Nephron progenitor cell (in vitro differentiated cells): ENCODE measurements at regions not wholly inside any gene's neighbourhood (a gene's known extent, or its start where the extent isn't known, plus 50 kb on each side); places are given as distances from the start of the nearest gene placed in this dataset.
"Not testable (repeated sequence)": the region's sequence is repeated elsewhere in the genome, so short reads cannot be mapped to it uniquely, and the experiment has no call there.

ENCODE experiments used
- DNase-seq: peaks from one replicate; pipeline ENCODE4 v3.0.0; 2021
- H3K27ac Mint-ChIP-seq: 2 replicates; pipeline ENCODE4 v1.8.0; 2021; ENCODE audit warnings: mild to moderate bottlenecking, moderate library complexity, mixed read lengths
- H3K27me3 Mint-ChIP-seq: 2 replicates; pipeline ENCODE4 v1.8.0; 2021; ENCODE audit warnings: mild to moderate bottlenecking, low read depth, mixed read lengths; ENCODE audit not compliant: poor library complexity
- H3K36me3 Mint-ChIP-seq: 2 replicates; pipeline ENCODE4 v1.8.0; 2021; ENCODE audit warnings: low read depth, mixed read lengths
- H3K4me1 Mint-ChIP-seq: 2 replicates; pipeline ENCODE4 v1.8.0; 2021; ENCODE audit warnings: mixed read lengths
- H3K4me3 Mint-ChIP-seq: 2 replicates; pipeline ENCODE4 v1.8.0; 2021; ENCODE audit warnings: mild to moderate bottlenecking, moderate library complexity, mixed read lengths
- H3K9me3 Mint-ChIP-seq: 2 replicates; pipeline ENCODE4 v1.8.0; 2021; ENCODE audit warnings: mild to moderate bottlenecking, moderate library complexity, mixed read lengths
- TF ChIP-seq, protein P1 (sequence below): fragments of 200-600 bp; sonication (generic); IDR thresholded peaks from 2 replicates; pipeline ENCODE4 v1.5.0; 2021; ENCODE audit warnings: antibody characterized with exemption

DNA sequence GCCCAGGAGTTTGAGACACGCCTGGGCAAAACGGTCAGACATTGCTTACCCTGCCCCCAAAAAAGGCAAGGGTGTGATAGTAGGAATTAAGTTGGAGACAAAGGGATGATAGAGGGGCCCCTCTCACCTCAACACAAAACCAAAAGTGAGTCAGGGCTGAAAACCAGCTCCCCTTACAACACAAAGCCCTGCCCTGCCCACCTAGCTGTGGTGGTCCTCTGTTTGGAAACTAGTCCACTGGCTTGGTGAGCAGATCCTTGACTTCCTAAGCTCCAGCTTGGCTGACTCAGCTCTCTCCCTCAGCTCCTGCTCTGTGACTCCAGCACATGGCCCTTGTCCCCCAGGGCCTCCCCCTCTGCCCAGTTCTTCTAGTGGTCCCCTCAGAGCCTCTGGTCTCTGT lies 603.8 kb downstream of the PTPRC start:
- H3K27ac Mint-ChIP-seq: no peak overlapping the region
- H3K4me1 Mint-ChIP-seq: peaks cover 18% of the 10 kb centered on the region
- H3K4me3 Mint-ChIP-seq: no peak overlapping the region
- H3K27me3 Mint-ChIP-seq: peaks cover 11% of the 10 kb centered on the region
- peaks cover 5% of the 10 kb centered on the region for H3K36me3 Mint-ChIP-seq
- TF ChIP-seq, protein P1, sequence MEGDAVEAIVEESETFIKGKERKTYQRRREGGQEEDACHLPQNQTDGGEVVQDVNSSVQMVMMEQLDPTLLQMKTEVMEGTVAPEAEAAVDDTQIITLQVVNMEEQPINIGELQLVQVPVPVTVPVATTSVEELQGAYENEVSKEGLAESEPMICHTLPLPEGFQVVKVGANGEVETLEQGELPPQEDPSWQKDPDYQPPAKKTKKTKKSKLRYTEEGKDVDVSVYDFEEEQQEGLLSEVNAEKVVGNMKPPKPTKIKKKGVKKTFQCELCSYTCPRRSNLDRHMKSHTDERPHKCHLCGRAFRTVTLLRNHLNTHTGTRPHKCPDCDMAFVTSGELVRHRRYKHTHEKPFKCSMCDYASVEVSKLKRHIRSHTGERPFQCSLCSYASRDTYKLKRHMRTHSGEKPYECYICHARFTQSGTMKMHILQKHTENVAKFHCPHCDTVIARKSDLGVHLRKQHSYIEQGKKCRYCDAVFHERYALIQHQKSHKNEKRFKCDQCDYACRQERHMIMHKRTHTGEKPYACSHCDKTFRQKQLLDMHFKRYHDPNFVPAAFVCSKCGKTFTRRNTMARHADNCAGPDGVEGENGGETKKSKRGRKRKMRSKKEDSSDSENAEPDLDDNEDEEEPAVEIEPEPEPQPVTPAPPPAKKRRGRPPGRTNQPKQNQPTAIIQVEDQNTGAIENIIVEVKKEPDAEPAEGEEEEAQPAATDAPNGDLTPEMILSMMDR: no peak
- no peak for DNase-seq
- peaks cover 6% of the 10 kb centered on the region for H3K9me3 Mint-ChIP-seq

DNA sequence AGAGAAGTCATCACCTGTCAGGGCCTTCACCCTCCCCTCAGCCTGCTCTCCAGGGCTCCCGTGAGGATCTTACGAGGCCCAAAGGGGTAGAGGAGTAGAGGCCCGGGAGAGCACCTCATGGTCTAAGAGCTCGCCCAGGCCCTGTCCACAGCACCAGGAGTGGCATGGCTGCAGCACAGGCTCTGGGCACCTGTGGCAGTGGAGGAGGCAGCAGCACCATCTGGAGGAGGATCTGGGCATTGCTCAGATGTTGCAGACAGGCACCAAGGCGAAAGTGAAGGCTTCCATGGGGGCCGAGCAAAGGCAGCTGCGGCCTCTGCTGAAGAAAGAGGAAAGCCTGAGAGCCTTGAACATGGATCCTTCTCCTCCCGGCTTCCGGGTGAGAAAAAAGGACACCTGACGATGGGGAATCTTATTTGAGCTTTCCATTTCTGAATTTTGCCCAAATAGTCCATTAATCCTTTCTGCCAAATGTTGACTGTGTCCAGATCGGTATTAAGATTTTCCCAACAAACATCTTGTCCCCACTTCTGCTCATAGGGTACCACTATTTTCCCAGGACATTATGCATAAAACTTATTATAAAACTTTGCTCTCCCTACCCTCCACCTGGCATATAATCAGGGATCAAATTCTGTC lies 604.7 kb downstream of the PTPRC start:
- TF ChIP-seq, protein P1: peak; percentile 63
- H3K27ac Mint-ChIP-seq: no peak overlapping the region
- peaks cover 6% of the 10 kb centered on the region for H3K9me3 Mint-ChIP-seq
- no peak overlapping the region for H3K4me3 Mint-ChIP-seq
- DNase-seq: peak; percentile 59
- peaks cover 11% of the 10 kb centered on the region for H3K27me3 Mint-ChIP-seq
- H3K36me3 Mint-ChIP-seq: peaks cover 5% of the 10 kb centered on the region
- peaks cover 18% of the 10 kb centered on the region for H3K4me1 Mint-ChIP-seq

DNA sequence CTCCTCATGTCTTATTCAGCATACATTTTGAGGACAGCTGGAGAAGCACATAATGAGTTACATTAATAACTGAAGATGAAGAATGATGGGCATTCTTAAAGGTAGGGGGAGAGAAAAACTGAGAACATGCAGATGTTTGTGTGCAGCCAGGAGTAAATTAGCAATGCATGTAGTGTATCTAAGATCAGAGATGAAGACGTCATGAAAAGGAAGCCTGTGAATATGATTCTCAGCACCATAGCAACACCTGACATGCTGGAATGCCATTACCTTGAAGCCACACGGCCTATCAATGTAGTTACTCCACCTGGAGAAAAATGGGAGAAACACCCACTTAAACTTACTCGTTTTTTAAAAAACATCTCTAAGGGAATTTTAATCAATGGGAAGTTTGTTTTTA lies 607.1 kb downstream of the PTPRC start:
- TF ChIP-seq, protein P1: no peak
- H3K27ac Mint-ChIP-seq: no peak overlapping the region
- no peak for DNase-seq
- H3K9me3 Mint-ChIP-seq: peaks cover 6% of the 10 kb centered on the region
- H3K4me3 Mint-ChIP-seq: no peak overlapping the region
- H3K36me3 Mint-ChIP-seq: peaks cover 5% of the 10 kb centered on the region
- H3K27me3 Mint-ChIP-seq: peaks cover 11% of the 10 kb centered on the region
- H3K4me1 Mint-ChIP-seq: peaks cover 10% of the 10 kb centered on the region

DNA sequence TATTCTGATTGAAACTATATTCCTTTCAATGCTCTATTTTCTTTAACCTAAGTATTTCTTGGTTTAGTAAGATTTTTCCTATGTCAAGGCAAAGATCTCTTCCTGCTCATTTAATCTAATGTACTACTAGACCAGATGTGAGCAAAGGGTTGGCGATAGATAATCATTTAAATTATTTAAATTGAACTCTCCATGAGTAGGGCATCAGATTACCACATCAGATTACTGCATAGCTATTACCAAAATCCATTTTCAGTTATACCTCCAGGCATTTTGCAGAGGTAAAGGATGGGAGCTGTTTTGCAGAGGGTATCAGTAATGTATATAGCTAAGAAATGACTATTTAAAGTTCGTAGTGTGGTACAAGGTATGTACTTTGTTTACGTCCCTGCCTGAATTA lies 607.9 kb downstream of the PTPRC start:
- Mint-ChIP-seq H3K4me3 (no peak overlapping the region), H3K27me3 (peaks cover 11% of the 10 kb centered on the region), H3K36me3 (peaks cover 5% of the 10 kb centered on the region), H3K9me3 (peaks cover 6% of the 10 kb centered on the region), H3K27ac (no peak overlapping the region), H3K4me1 (peaks cover 8% of the 10 kb centered on the region)
- TF ChIP-seq, protein P1: no peak
- DNase-seq: no peak

DNA sequence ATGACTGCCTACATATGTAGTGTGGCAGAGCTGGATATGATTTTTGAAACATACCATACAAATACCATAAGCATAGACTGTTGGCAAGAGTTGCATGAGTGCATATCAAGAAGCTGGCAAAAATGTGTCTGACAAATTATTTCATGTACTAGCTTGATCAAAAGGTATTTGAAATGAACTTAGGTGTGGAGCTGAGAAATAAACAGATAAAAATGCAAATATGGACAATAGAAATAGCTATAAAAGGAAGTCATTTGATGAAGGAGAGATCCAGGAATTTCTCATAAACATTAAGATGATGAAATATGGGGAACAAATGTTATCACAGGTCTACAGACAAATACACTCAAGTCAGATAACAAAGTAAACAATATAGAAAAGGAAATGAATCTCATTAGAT lies 609.1 kb downstream of the PTPRC start:
- Mint-ChIP-seq H3K27ac (no peak overlapping the region), H3K4me1 (no peaks in the 10 kb centered on the region), H3K9me3 (no peaks in the 10 kb centered on the region), H3K36me3 (no peaks in the 10 kb centered on the region), H3K27me3 (peaks cover 7% of the 10 kb centered on the region), H3K4me3 (no peak overlapping the region)
- TF ChIP-seq, protein P1: no peak
- no peak for DNase-seq

DNA sequence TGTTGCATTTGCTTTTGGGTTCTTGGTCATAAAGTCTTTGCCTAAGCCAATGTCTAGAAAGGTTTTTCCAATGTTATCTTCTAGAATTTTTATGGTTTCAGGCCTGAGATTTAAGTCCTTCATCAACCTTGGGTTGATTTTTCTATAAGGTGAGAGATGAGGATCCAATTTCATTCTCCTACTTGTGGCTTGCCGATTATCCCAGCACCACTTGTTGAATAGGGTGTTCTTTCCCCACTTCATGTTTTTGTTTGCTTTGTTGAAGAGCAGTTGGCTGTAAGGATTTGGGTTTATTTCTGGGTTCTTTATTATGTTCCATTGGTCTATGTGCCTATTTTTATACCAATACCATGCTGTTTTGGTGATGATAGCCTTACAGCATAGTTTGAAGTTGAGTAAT lies 615.2 kb downstream of the PTPRC start:
- H3K27me3 Mint-ChIP-seq, DNase-seq, H3K4me1 Mint-ChIP-seq, H3K4me3 Mint-ChIP-seq, H3K36me3 Mint-ChIP-seq, H3K27ac Mint-ChIP-seq: not testable (repeated sequence)
- H3K9me3 Mint-ChIP-seq: peaks cover 43% of the 10 kb centered on the region
